ENCODE measurements at regions not wholly inside any gene's neighbourhood (a gene's known extent, or its start where the extent isn't known, plus 50 kb on each side); places are given as distances from the start of the nearest gene placed in this dataset.

DNA sequence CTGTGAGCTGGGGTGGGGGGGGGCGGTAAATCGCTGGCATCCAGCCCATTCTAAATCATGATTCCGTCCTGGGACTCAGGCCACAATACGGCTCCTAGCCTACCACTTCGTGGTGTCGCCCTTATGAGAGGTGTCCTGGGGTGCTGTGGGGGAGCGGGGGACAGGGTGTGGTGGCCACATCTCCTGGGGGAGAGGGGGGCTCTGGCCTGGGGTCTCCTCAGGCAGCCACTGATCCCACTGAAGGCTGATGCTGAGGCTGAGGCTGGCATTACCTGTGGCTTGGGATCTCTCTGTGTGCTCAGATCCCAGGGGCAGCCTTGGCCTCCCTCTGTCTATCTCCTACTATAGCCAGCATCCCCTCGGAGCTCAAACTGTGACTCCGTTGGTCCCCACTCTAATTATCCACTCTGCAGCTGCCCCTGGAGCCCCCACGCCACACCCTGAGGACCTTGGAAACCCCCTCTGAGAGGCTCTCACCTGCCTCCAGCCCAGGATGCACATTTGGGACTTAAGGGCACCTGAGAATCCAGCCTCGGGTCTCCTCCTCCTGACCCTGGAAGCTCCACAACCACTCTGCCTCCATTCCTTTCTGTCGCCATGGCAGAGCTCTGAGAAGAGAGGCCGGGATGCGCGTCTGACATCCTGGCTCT is 249.3 kb upstream of the TCERG1L start:
- TF ChIP-seq, protein P1, sequence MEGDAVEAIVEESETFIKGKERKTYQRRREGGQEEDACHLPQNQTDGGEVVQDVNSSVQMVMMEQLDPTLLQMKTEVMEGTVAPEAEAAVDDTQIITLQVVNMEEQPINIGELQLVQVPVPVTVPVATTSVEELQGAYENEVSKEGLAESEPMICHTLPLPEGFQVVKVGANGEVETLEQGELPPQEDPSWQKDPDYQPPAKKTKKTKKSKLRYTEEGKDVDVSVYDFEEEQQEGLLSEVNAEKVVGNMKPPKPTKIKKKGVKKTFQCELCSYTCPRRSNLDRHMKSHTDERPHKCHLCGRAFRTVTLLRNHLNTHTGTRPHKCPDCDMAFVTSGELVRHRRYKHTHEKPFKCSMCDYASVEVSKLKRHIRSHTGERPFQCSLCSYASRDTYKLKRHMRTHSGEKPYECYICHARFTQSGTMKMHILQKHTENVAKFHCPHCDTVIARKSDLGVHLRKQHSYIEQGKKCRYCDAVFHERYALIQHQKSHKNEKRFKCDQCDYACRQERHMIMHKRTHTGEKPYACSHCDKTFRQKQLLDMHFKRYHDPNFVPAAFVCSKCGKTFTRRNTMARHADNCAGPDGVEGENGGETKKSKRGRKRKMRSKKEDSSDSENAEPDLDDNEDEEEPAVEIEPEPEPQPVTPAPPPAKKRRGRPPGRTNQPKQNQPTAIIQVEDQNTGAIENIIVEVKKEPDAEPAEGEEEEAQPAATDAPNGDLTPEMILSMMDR (IDR thresholded peaks at IDR 0.05; ENCODE audit: insufficient read depth, low read depth, low read length, missing control alignments) = no peak
- H3K4me3 ChIP-seq (ENCODE audit: low read depth, low read length) = no peak overlapping the region
- no peak for DNase-seq (ENCODE audit: low read depth)

DNA sequence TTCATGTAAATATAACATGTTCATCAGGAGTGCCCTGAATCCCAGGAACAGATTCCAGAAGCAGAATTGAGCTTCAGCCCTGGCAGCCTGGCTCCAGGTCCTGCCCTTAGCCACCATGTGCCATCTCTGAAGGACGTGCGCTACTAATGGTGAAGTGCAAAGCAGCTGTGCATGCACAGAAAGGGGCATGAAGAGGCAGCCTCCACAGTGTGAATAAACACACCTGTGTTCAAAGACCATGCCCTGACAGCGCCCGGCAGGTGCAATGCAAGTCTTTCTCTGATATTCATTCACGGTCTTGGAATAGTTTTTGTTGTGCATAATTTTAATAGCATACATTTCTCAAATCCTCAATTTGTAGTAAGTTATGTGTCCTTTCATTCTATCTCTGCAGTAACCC is 250.4 kb upstream of the TCERG1L start:
- DNase-seq (ENCODE audit: low read depth) = no peak

DNA sequence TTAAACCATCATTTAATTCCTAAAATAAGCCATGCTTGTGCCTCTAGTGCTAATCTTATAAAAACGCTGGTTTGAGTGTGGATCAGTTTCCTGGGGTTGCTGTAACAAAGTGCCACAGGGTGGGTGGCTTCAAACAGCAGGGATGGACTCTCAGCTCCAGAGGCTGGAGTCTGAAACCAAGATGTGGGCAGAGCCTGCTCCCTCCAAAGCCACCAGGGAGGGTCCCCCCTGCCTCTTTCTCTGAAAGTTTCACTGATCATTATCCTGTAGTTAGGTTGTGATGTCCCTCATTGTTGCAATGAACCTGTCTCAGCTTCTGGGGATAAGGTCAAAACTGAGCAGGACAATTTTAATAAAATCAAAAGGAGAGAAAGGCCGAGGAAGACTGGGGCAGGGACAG is 251.9 kb upstream of the TCERG1L start:
- H3K4me3 ChIP-seq (ENCODE audit: low read depth, low read length) = no peak overlapping the region
- no peak for DNase-seq (ENCODE audit: low read depth)
- TF ChIP-seq, protein P1 (IDR thresholded peaks at IDR 0.05; ENCODE audit: insufficient read depth, low read depth, low read length, missing control alignments) = no peak

More for the DNA sequence above, 250.4 kb upstream of the TCERG1L start:
- TF ChIP-seq, protein P1 (IDR thresholded peaks at IDR 0.05; ENCODE audit: insufficient read depth, low read depth, low read length, missing control alignments) = no peak
- H3K4me3 ChIP-seq (ENCODE audit: low read depth, low read length) = no peak overlapping the region

DNA sequence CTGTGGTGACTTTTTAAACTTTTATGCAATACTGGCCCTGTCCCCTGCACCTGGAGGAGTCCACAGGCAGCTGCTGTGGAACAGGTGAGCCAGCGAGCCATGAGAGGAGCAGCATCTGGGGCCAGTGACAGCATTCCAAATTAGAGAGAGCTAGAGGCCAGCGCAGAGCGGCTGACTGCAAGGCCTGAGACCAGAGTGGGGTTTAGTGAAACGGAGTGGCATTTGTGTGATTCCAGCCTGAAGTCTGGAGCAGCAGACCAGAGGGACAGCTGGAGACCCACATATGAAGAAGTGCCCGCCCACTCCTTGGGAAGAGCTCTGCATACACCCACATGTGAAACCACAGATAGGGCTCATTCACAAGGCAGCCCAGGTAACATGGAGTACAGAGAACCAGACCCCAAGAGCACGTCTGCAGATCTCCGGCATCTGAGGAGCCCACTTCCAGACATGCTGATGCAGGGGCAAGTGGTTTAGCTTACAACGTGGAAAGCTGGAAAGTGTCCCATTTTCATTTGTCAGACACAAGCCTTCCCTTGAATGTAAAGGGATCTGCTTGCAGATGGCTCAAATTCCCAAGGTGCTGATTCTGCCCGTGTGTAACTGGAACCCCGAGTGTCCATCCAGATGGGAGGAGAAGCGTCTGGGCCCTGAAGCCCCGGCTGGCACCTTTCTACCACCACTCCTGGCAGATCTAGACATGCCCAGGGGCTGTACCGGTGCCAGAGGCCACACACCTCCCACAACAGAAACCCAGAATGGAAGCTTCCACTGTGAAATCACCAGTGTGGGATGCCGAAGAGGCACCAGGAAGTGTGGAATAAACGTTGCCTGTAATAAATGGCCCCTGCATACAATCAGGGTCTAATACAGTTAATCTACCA is 256.0 kb upstream of the TCERG1L start:
- DNase-seq (ENCODE audit: low read depth) = no peak
- TF ChIP-seq, protein P1 (IDR thresholded peaks at IDR 0.05; ENCODE audit: insufficient read depth, low read depth, low read length, missing control alignments) = no peak
- H3K4me3 ChIP-seq (ENCODE audit: low read depth, low read length) = no peak overlapping the region

DNA sequence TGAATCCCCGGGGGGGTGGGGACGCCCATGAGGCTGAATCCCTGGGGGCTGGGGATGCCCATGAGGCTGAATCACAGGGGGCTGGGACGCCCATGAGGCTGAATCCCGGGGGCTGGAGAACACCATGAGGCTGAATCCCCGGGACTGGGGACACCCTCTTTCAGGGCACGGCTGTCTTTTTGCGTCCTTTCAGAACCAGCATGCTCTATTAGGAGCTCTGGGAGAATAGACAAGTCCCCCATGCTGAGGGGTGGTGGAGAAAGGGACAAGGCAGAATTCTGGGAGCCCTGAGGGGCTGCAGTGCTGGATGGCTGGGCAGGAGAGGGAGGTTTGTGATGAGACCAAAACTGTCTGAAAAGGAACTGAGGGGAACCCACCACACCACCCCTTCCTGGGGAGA is 257.3 kb upstream of the TCERG1L start:
- TF ChIP-seq, protein P1 (IDR thresholded peaks at IDR 0.05; ENCODE audit: insufficient read depth, low read depth, low read length, missing control alignments) = no peak
- DNase-seq (ENCODE audit: low read depth) = no peak
- no peak overlapping the region for H3K4me3 ChIP-seq (ENCODE audit: low read depth, low read length)

DNA sequence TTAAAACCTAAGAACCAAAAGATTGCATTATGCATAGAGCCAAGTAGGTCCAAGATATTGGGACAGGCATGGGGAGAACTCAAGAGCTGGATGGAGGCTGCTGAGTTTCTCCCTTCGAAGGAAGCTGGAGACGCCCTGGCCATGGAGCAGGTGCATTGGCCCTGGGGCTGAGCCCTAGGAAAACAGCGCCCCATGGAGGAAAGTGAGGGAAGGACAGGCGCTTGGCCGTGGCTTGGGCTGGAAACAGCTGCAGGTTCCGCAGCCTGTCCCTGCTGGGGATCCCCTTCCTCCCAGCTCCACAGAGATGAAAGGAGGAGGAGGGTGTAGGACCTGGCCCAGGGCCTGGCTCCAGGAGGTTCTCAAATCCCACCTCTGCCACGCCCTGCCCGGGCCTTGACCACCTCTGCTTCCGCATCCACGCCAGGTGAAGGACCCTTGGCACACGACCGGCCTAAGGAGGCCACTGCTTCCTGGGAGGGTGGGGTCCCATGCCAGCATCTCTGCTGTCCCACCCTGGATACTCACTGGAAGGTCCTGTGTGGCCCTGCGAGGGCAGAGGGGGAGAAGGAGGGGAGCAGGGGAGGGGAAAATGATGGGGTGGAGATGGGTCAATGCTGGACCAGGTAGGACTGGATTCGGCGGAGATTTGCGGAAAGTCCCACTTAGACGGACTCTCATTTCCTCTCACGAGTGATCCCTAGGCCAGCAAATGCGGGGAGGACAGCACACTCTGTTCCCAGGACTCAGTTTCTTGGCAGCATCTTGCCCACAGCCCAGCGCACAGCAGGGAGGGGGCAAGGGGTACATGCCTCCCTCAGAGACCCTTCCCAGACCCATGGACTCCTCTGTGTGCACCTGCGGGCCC is 258.6 kb upstream of the TCERG1L start:
- TF ChIP-seq, protein P1 (IDR thresholded peaks at IDR 0.05; ENCODE audit: insufficient read depth, low read depth, low read length, missing control alignments) = peak; percentile 1
- no peak for DNase-seq (ENCODE audit: low read depth)
- H3K4me3 ChIP-seq (ENCODE audit: low read depth, low read length) = no peak overlapping the region
